ENCODE measurements at regions not wholly inside any gene's neighbourhood (a gene's known extent, or its start where the extent isn't known, plus 50 kb on each side); places are given as distances from the start of the nearest gene placed in this dataset.
A peak's percentile ranks its signal among the peaks of the same experiment; 100 is the strongest.
"Not testable (repeated sequence)": the region's sequence is repeated elsewhere in the genome, so short reads cannot be mapped to it uniquely, and the experiment has no call there.

- no peak for DNase-seq (ENCODE audit: low spot score)
Observed at GRCh38 chr4:146124023-146124680, 51.4 kb upstream of the LSM6 start.

GRCh38 chr4:146123231-146123630 lies 52.3 kb upstream of the LSM6 start:
- no peak for DNase-seq (ENCODE audit: low spot score)

- no peak for DNase-seq (ENCODE audit: low spot score)
Observed at GRCh38 chr4:146122398-146122797, 53.1 kb upstream of the LSM6 start.

GRCh38 chr4:146121757-146122156 lies 53.8 kb upstream of the LSM6 start:
- DNase-seq (ENCODE audit: low spot score) = no peak

- DNase-seq (ENCODE audit: low spot score) = no peak
Observed at GRCh38 chr4:146119845-146120404, 55.6 kb upstream of the LSM6 start.

GRCh38 chr4:146114066-146114465 lies 61.5 kb upstream of the LSM6 start:
- no peak for DNase-seq (ENCODE audit: low spot score)

- no peak for DNase-seq (ENCODE audit: low spot score)
Observed at GRCh38 chr4:146113171-146113570, 62.3 kb upstream of the LSM6 start.

- no peak for DNase-seq (ENCODE audit: low spot score)
Observed at GRCh38 chr4:146112389-146112788, 63.1 kb upstream of the LSM6 start.

GRCh38 chr4:146110871-146111485 lies 64.5 kb upstream of the LSM6 start:
- no peak for DNase-seq (ENCODE audit: low spot score)

GRCh38 chr4:146108756-146109155 lies 66.8 kb upstream of the LSM6 start:
- no peak for DNase-seq (ENCODE audit: low spot score)

GRCh38 chr4:146107587-146108240 lies 67.8 kb upstream of the LSM6 start:
- no peak for DNase-seq (ENCODE audit: low spot score)

- no peak for DNase-seq (ENCODE audit: low spot score)
Observed at GRCh38 chr4:146105464-146105863, 70.1 kb upstream of the LSM6 start.

GRCh38 chr4:146104541-146104940 lies 71.0 kb upstream of the LSM6 start:
- no peak for DNase-seq (ENCODE audit: low spot score)

- not testable (repeated sequence) for DNase-seq (ENCODE audit: low spot score)
Observed at GRCh38 chr4:146104052-146104451, 71.5 kb upstream of the LSM6 start.

- no peak for DNase-seq (ENCODE audit: low spot score)
Observed at GRCh38 chr4:146099585-146099984, 75.9 kb upstream of the LSM6 start.

- no peak for DNase-seq (ENCODE audit: low spot score)
Observed at GRCh38 chr4:146098978-146099377, 76.5 kb upstream of the LSM6 start.

GRCh38 chr4:146098397-146098796 lies 77.1 kb upstream of the LSM6 start:
- no peak for DNase-seq (ENCODE audit: low spot score)

- DNase-seq (ENCODE audit: low spot score) = no peak
Observed at GRCh38 chr4:146096371-146096770, 79.1 kb upstream of the LSM6 start.

- no peak for DNase-seq (ENCODE audit: low spot score)
Observed at GRCh38 chr4:146095860-146096259, 79.7 kb upstream of the LSM6 start.

GRCh38 chr4:146095091-146095690 lies 80.3 kb upstream of the LSM6 start:
- peak; percentile 3 for DNase-seq (ENCODE audit: low spot score)

- no peak for DNase-seq (ENCODE audit: low spot score)
Observed at GRCh38 chr4:146088690-146089089, 86.8 kb upstream of the LSM6 start.

GRCh38 chr4:146087856-146088255 lies 87.7 kb upstream of the LSM6 start:
- DNase-seq (ENCODE audit: low spot score) = no peak

GRCh38 chr4:146076081-146076480 lies 99.4 kb upstream of the LSM6 start:
- no peak for DNase-seq (ENCODE audit: low spot score)

Measured in putamen (tissue), 1 donor.